SK-N-SH (cell line): ENCODE measurements at regions not wholly inside any gene's neighbourhood (a gene's known extent, or its start where the extent isn't known, plus 50 kb on each side); places are given as distances from the start of the nearest gene placed in this dataset.

Experiments used
- CTCF ChIA-PET: fragments of 300-600, 350-600 bp; formaldehyde crosslinking; extraction: SDS; loops from one replicate; lab custom pipeline; 2021; lab: Yijun Ruan, JAX
- POLR2A ChIA-PET: fragments of 350-600 bp; sonication (Branson Sonifier 250); formaldehyde crosslinking; extraction: SDS; loops from one replicate; lab custom pipeline; 2020; ENCODE audit warnings: antibody characterized with exemption, inconsistent platforms; lab: Yijun Ruan, JAX
- DNase-seq: peaks from one replicate; pipeline ENCODE4 v3.0.0; 2012
- H2AFZ ChIP-seq: fragments of 200-600 bp; sonication (generic); 2 replicates; pipeline ENCODE4 v1.8.1; 2016; ENCODE audit warnings: antibody characterized with exemption, mild to moderate bottlenecking, low read depth
- H3F3A ChIP-seq: fragments of 200-600 bp; sonication (generic); replicated peaks from 2 replicates; pipeline ENCODE3; 2016; ENCODE audit warnings: antibody characterized with exemption, mild to moderate bottlenecking; ENCODE audit not compliant: insufficient read depth
- H3K27ac ChIP-seq, 2 experiments: fragments of 200-500 bp in 1 of 2; fragments of 200-600 bp in 1 of 2; sonication (Bioruptor generic) in 1 of 2; sonication (generic), shearing (Covaris generic) in 1 of 2; 2 replicates each; pipeline versions ENCODE4 v1.5.1 to v1.6.1; 2014 to 2016; ENCODE audit warnings: low read depth in 2 of 2, inconsistent platforms in 1 of 2, low read length in 1 of 2, mild to moderate bottlenecking in 1 of 2, mixed read lengths in 1 of 2
- H3K27me3 ChIP-seq: fragments of 200-600 bp; sonication (generic), shearing (Covaris generic); 2 replicates; pipeline ENCODE4 v1.6.1; 2016; ENCODE audit warnings: mixed run types; ENCODE audit not compliant: insufficient read depth
- H3K36me3 ChIP-seq, 2 experiments: fragments of 200-500 bp in 1 of 2; fragments of 200-600 bp in 1 of 2; sonication (Bioruptor generic) in 1 of 2; sonication (generic) in 1 of 2; replicated peaks in 1 of 2; 2 replicates each; pipeline versions ENCODE3 to v1.5.1; 2014 to 2016; ENCODE audit warnings: low read length in 1 of 2, mild to moderate bottlenecking in 1 of 2; ENCODE audit not compliant: insufficient read depth in 2 of 2, control insufficient read depth in 1 of 2
- H3K4me1 ChIP-seq, 2 experiments: fragments of 200-500 bp in 1 of 2; fragments of 200-600 bp in 1 of 2; sonication (Bioruptor generic) in 1 of 2; sonication (generic), shearing (Covaris generic) in 1 of 2; 2 replicates each; pipeline versions ENCODE4 v1.5.1 to v1.6.1; 2014 to 2016; ENCODE audit warnings: low read depth in 1 of 2, low read length in 1 of 2, mixed run types in 1 of 2; ENCODE audit not compliant: insufficient read depth in 2 of 2, control insufficient read depth in 1 of 2
- H3K4me2 ChIP-seq: fragments of 200-600 bp; sonication (generic), shearing (Covaris generic); 2 replicates; pipeline ENCODE4 v1.6.1; 2017; ENCODE audit warnings: mixed run types
- H3K4me3 ChIP-seq, 2 experiments: fragments of 200-500 bp in 1 of 2; fragments of 200-600 bp in 1 of 2; sonication (Bioruptor generic) in 1 of 2; sonication (generic), shearing (Covaris generic) in 1 of 2; 2 replicates each; pipeline versions ENCODE4 v1.5.1 to v1.8.1; 2014 to 2016; ENCODE audit warnings: low read depth in 2 of 2, inconsistent platforms in 1 of 2, low read length in 1 of 2, mild to moderate bottlenecking in 1 of 2, mixed read lengths in 1 of 2, moderate library complexity in 1 of 2
- H3K79me2 ChIP-seq: fragments of 200-600 bp; sonication (generic); 2 replicates; pipeline ENCODE4 v1.8.1; 2017; ENCODE audit warnings: mild to moderate bottlenecking; ENCODE audit not compliant: insufficient read depth
- H3K9ac ChIP-seq: fragments of 200-600 bp; sonication (generic); 2 replicates; pipeline ENCODE4 v1.6.1; 2017; ENCODE audit warnings: mixed run types
- H3K9me2 ChIP-seq: fragments of 200-600 bp; sonication (generic); 2 replicates; pipeline ENCODE4 v1.6.1; 2017; ENCODE audit warnings: mixed run types
- H3K9me3 ChIP-seq: fragments of 200-600 bp; sonication (generic); 2 replicates; pipeline ENCODE4 v1.6.1; 2017; ENCODE audit warnings: mixed run types, mild to moderate bottlenecking, moderate library complexity
- H4K20me1 ChIP-seq: fragments of 200-600 bp; sonication (generic); 2 replicates; pipeline ENCODE4 v1.6.1; 2017; ENCODE audit warnings: mild to moderate bottlenecking, mixed run types; ENCODE audit not compliant: insufficient read depth
- EP300 ChIP-seq, 2 experiments: IDR thresholded peaks; 2 replicates each; pipeline versions ENCODE4 v1.4.0 to v1.6.1; 2012; ENCODE audit warnings: borderline replicate concordance in 1 of 2, low read depth in 1 of 2, low read length in 1 of 2
- EZH2phosphoT487 ChIP-seq: fragments of 200-600 bp; sonication (generic); IDR thresholded peaks from 2 replicates; pipeline ENCODE4 v1.6.1; 2017; ENCODE audit warnings: low read depth, mixed run types, mild to moderate bottlenecking, antibody characterized with exemption, moderate library complexity, borderline replicate concordance
- FOSL2 ChIP-seq: IDR thresholded peaks from 2 replicates; pipeline ENCODE4 v1.4.0; 2012; ENCODE audit warnings: low read depth, mild to moderate bottlenecking, moderate library complexity, borderline replicate concordance
- FOXM1 ChIP-seq: IDR thresholded peaks from 2 replicates; pipeline ENCODE4 v1.4.0; 2012; ENCODE audit warnings: low read depth, mild to moderate bottlenecking
- GABPA ChIP-seq: IDR thresholded peaks from 2 replicates; pipeline ENCODE4 v1.4.0; 2012; ENCODE audit warnings: low read depth, mild to moderate bottlenecking
- GATA2 ChIP-seq: sonication (generic); formaldehyde crosslinking; IDR thresholded peaks from 2 replicates; pipeline ENCODE4 v1.5.0; 2020; ENCODE audit warnings: mild to moderate bottlenecking, missing genetic modification reagents
- MEF2A ChIP-seq: IDR thresholded peaks from 2 replicates; pipeline ENCODE4 v1.4.0; 2012; ENCODE audit warnings: low read depth, borderline replicate concordance
- MXI1 ChIP-seq: IDR thresholded peaks from 2 replicates; pipeline ENCODE4 v1.6.1; 2012; ENCODE audit warnings: mild to moderate bottlenecking, low read depth, low read length, improper control_type of control experiment
- NFIC ChIP-seq: IDR thresholded peaks from 2 replicates; pipeline ENCODE4 v1.4.0; 2012; ENCODE audit warnings: borderline replicate concordance
- NRF1 ChIP-seq: IDR thresholded peaks from 2 replicates; pipeline ENCODE4 v1.6.1; 2012; ENCODE audit warnings: low read depth, mild to moderate bottlenecking, low read length
- POLR2AphosphoS5 ChIP-seq: IDR thresholded peaks from 2 replicates; pipeline ENCODE4 v1.6.1; 2012; ENCODE audit warnings: low read depth, low read length
- RCOR1 ChIP-seq: fragments of 150-350 bp; IDR thresholded peaks from 2 replicates; pipeline ENCODE4 v1.6.1; 2017; ENCODE audit warnings: antibody characterized with exemption, low read length
- SIN3A ChIP-seq: IDR thresholded peaks from 2 replicates; pipeline ENCODE4 v1.6.1; 2012; ENCODE audit warnings: low read depth, mild to moderate bottlenecking, low read length, moderate library complexity, borderline replicate concordance
- TAF1 ChIP-seq: IDR thresholded peaks from 2 replicates; pipeline ENCODE4 v1.6.1; 2012; ENCODE audit warnings: low read depth, mild to moderate bottlenecking, low read length, moderate library complexity, borderline replicate concordance
- WGBS: methylation state at CpG from one replicate; pipeline ENCODE4 v1.1.6; 2017; ENCODE audit warnings: low lambda C conversion rate; 5-methylcytosine and 5-hydroxymethylcytosine counted together
- TF ChIP-seq, protein P1 (sequence below): IDR thresholded peaks from 2 replicates; pipeline ENCODE4 v1.4.0; 2012; ENCODE audit warnings: low read depth, borderline replicate concordance
- TF ChIP-seq, protein P2 (sequence below): IDR thresholded peaks from 2 replicates; pipeline ENCODE4 v1.4.0; 2012; ENCODE audit warnings: low read depth, borderline replicate concordance
- TF ChIP-seq, protein P3 (sequence below): IDR thresholded peaks from 2 replicates; pipeline ENCODE4 v1.4.0; 2012; ENCODE audit warnings: low read depth
- TF ChIP-seq, protein P4 (sequence below): fragments of 150-350 bp; IDR thresholded peaks from 2 replicates; pipeline ENCODE4 v1.6.1; 2017; ENCODE audit warnings: antibody characterized with exemption, low read length, low read depth, borderline replicate concordance

DNA sequence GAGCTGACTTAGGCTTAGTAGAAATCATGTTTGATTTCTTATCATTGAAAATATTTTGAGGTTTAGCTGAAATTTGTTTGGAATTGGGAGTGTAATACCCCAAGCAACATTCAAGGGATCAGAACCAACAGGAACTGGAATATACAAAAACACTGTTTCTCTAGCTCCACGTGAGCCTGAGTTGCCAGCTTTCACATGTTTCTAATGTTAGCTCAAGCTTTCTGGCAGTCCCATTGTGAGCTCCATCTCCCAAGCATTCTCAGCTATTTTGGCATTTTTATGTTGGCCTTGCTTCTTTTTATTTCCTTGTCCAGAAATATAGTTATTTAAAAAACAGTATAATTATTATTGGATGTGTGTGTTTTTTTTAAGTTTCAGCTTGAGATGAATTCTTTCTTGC, 427.1 kb upstream of the DPH6 start:
- no peak overlapping the region for H2AFZ ChIP-seq
- TF ChIP-seq NFIC (no peak), GABPA (no peak), EZH2phosphoT487 (no peak), MXI1 (no peak), GATA2 (CRISPR knock-in tag) (no peak), EP300 (IDR thresholded peaks at IDR 0.05; ENCODE audit: borderline replicate concordance in 1 of 2, low read depth in 1 of 2, low read length in 1 of 2) (no peak), SIN3A (no peak), FOSL2 (no peak)
- H3K9me3 ChIP-seq = no peaks in the 10 kb centered on the region
- H3K4me2 ChIP-seq = no peak overlapping the region
- 71% methylated on average over 1 of the region's 1 CpG for WGBS
- no peaks in the 10 kb centered on the region for H3K9me2 ChIP-seq
- no peak for DNase-seq
- no peak overlapping the region for H3K27ac ChIP-seq
- H3K4me3 ChIP-seq = no peak overlapping the region
- POLR2A ChIA-PET = no interaction called here
- H3K36me3 ChIP-seq = no peaks in the 10 kb centered on the region
- H3F3A ChIP-seq = no peaks in the 10 kb centered on the region
- H3K9ac ChIP-seq = no peak overlapping the region
- CTCF ChIA-PET = no interaction called here
- no peaks in the 10 kb centered on the region for H3K27me3 ChIP-seq
- H3K79me2 ChIP-seq = no peaks in the 10 kb centered on the region
- no peaks in the 10 kb centered on the region for H4K20me1 ChIP-seq
- H3K4me1 ChIP-seq = no peaks in the 10 kb centered on the region; a peak in 1 of 4 replicates

- H3K9ac ChIP-seq = no peak overlapping the region
- WGBS = 74% methylated on average over 3 of the region's 3 CpGs
- POLR2A ChIA-PET = no interaction called here
These were observed 428.1 kb upstream of the DPH6 start for GRCh38 chr15:35974052-35974451.

More at GRCh38 chr15:35974052-35974451, 428.1 kb upstream of the DPH6 start:
- H3K4me3 ChIP-seq = no peak overlapping the region
- no peak overlapping the region for H3K27ac ChIP-seq
- no peak for DNase-seq
- no peaks in the 10 kb centered on the region for H3K27me3 ChIP-seq
- no peak overlapping the region for H3K4me2 ChIP-seq
- no peaks in the 10 kb centered on the region for H3F3A ChIP-seq
- H3K9me3 ChIP-seq = no peaks in the 10 kb centered on the region
- H2AFZ ChIP-seq = no peak overlapping the region
- TF ChIP-seq, protein P1, sequence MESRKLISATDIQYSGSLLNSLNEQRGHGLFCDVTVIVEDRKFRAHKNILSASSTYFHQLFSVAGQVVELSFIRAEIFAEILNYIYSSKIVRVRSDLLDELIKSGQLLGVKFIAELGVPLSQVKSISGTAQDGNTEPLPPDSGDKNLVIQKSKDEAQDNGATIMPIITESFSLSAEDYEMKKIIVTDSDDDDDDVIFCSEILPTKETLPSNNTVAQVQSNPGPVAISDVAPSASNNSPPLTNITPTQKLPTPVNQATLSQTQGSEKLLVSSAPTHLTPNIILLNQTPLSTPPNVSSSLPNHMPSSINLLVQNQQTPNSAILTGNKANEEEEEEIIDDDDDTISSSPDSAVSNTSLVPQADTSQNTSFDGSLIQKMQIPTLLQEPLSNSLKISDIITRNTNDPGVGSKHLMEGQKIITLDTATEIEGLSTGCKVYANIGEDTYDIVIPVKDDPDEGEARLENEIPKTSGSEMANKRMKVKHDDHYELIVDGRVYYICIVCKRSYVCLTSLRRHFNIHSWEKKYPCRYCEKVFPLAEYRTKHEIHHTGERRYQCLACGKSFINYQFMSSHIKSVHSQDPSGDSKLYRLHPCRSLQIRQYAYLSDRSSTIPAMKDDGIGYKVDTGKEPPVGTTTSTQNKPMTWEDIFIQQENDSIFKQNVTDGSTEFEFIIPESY = no peak
- TF ChIP-seq MEF2A (no peak), GABPA (no peak), GATA2 (CRISPR knock-in tag) (no peak), TAF1 (no peak), RCOR1 (no peak), POLR2AphosphoS5 (no peak), NFIC (no peak), FOXM1 (no peak), NRF1 (no peak)
- TF ChIP-seq, protein P2, sequence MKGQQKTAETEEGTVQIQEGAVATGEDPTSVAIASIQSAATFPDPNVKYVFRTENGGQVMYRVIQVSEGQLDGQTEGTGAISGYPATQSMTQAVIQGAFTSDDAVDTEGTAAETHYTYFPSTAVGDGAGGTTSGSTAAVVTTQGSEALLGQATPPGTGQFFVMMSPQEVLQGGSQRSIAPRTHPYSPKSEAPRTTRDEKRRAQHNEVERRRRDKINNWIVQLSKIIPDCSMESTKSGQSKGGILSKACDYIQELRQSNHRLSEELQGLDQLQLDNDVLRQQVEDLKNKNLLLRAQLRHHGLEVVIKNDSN = no peak
- TF ChIP-seq, protein P3, sequence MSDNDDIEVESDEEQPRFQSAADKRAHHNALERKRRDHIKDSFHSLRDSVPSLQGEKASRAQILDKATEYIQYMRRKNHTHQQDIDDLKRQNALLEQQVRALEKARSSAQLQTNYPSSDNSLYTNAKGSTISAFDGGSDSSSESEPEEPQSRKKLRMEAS = no peak
- TF ChIP-seq, protein P4, sequence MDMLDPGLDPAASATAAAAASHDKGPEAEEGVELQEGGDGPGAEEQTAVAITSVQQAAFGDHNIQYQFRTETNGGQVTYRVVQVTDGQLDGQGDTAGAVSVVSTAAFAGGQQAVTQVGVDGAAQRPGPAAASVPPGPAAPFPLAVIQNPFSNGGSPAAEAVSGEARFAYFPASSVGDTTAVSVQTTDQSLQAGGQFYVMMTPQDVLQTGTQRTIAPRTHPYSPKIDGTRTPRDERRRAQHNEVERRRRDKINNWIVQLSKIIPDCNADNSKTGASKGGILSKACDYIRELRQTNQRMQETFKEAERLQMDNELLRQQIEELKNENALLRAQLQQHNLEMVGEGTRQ = no peak
- H3K4me1 ChIP-seq = no peaks in the 10 kb centered on the region; a peak in 1 of 4 replicates
- no peaks in the 10 kb centered on the region for H4K20me1 ChIP-seq
- H3K79me2 ChIP-seq = no peaks in the 10 kb centered on the region
- no peaks in the 10 kb centered on the region for H3K36me3 ChIP-seq
- CTCF ChIA-PET = interaction anchor here (0.6 to 1.0 kb wide), 2 partner anchors 9 to 34 kb away, joined by 3 read pairs; no protein-coding TSS in a partner anchor
- no peaks in the 10 kb centered on the region for H3K9me2 ChIP-seq
